Large intestine (tissue), 3 donors: ENCODE measurements at regions not wholly inside any gene's neighbourhood (a gene's known extent, or its start where the extent isn't known, plus 50 kb on each side); places are given as distances from the start of the nearest gene placed in this dataset.

Source experiments
- DNase-seq, 2 donors: peaks; one replicate each; pipeline versions ENCODE4 v3.0.0 to v3.0.0-alpha.2; 2013
- H3K27ac ChIP-seq: one replicate; pipeline ENCODE4 v1.5.1; 2013; ENCODE audit warnings: low read length
- H3K27me3 ChIP-seq: 2 replicates; pipeline ENCODE4 v1.6.1; 2013; ENCODE audit warnings: low read length; ENCODE audit not compliant: control insufficient read depth, insufficient read depth
- H3K36me3 ChIP-seq: 2 replicates; pipeline ENCODE4 v1.6.1; 2013; ENCODE audit warnings: low read length; ENCODE audit not compliant: control insufficient read depth, insufficient read depth
- H3K4me1 ChIP-seq: one replicate; pipeline ENCODE4 v1.6.1; 2013; ENCODE audit warnings: low read length; ENCODE audit not compliant: control insufficient read depth, insufficient read depth
- H3K4me3 ChIP-seq: one replicate; pipeline ENCODE4 v1.5.1; 2013; ENCODE audit warnings: low read length
- H3K9me3 ChIP-seq: one replicate; pipeline ENCODE4 v1.6.1; 2013; ENCODE audit warnings: mild to moderate bottlenecking, low read depth, low read length, moderate library complexity; ENCODE audit not compliant: control insufficient read depth
- WGBS: methylation state at CpG from one replicate; pipeline ENCODE4 v1.1.5; 2013; ENCODE audit warnings: low lambda C conversion rate; ENCODE audit not compliant: insufficient coverage; 5-methylcytosine and 5-hydroxymethylcytosine counted together

DNA sequence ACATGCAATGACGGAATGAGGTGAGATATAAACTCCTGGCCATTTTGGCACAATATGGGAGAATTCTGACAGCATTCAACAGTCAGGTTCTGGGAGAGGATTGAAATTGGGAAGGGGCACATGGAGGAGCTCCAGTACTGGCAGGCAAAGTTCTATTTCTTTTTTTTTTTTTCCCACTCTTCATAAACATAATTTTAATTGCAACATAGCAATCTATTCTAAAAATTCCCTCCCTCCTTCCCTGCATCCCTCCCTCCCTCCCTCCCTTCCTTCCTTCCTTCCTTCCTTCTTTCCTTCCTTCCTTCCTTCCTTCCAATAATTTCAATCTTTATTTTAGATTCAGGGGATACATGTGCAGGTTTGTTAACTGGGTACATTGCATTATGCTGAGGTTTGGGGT lies 93.2 kb downstream of the PTCSC3 start:
- Histone ChIP-seq H3K27me3 (no peaks in the 10 kb centered on the region), H3K4me3 (no peak overlapping the region), H3K27ac (no peak overlapping the region), H3K9me3 (no peaks in the 10 kb centered on the region), H3K4me1 (no peaks in the 10 kb centered on the region), H3K36me3 (no peaks in the 10 kb centered on the region)
- no peak for DNase-seq
- WGBS = no CpG with 5 or more reads among the region's 1 CpG

DNA sequence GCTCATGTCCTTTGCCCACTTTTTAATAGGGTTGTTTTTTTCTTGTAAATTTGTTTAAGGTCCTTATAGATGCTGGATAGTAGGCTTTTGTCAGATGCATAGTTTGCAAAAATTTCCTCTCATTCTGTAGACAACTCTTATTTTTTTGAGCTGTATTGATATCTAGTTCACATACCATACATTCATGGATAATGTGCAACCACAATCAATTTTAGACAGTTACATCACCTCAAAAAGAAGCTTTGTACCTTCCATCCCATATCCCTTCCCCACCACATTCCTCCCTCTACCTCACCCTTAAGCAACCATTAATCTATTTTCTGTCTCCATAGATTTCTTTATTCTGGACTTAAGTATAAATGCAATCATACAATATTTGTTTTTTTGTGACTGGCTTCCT lies 98.4 kb downstream of the PTCSC3 start:
- DNase-seq = no peak
- no peak overlapping the region for H3K4me3 ChIP-seq
- no peak overlapping the region for H3K27ac ChIP-seq

DNA sequence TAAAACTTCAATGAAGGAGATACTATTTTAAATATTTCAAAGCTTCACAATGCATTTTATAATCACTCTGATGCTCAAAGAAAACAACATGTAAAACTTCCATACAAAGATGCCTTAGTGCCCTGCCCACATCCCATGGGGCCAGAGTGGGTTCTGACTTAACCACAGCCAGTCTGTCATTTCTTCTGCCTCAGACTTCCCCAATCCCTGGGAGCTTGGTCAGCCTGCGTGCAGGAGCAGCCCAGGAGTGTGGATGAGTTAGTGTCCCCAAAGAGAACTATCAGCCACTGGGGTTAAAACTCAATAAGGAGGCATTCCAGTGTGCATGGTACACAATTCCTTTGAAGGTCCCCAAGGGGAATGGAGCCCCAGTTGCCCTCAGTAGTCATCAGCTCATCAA lies 100.3 kb downstream of the PTCSC3 start:
- Histone ChIP-seq H3K9me3 (no peaks in the 10 kb centered on the region), H3K36me3 (no peaks in the 10 kb centered on the region), H3K27ac (no peak overlapping the region), H3K27me3 (no peaks in the 10 kb centered on the region), H3K4me1 (no peaks in the 10 kb centered on the region), H3K4me3 (no peak overlapping the region)
- DNase-seq = no peak
- WGBS = no CpG with 5 or more reads among the region's 1 CpG

More for the DNA sequence above, 98.4 kb downstream of the PTCSC3 start:
- no peaks in the 10 kb centered on the region for H3K27me3 ChIP-seq
- no peaks in the 10 kb centered on the region for H3K4me1 ChIP-seq
- no peaks in the 10 kb centered on the region for H3K36me3 ChIP-seq
- H3K9me3 ChIP-seq = no peaks in the 10 kb centered on the region

DNA sequence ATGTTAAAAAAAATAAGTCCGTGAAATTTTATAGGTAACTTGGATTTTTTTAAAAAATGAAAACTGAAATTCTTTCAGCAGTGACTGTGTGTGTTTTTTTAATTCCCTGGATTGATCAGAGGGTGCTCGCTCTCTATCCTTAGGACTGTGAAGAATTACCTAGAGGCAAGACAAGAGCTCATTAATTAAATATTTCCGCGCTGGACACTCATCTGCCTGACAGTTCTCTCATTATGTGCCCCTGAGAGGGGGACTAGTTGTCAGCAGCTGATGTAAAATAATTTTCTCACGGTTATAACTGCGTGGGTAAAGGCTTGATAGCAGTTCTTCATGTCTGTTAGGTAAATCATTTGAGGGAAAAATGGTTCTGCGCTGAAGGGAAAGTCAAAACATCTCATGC lies 101.3 kb downstream of the PTCSC3 start:
- no peak overlapping the region for H3K4me3 ChIP-seq
- H3K4me1 ChIP-seq = no peaks in the 10 kb centered on the region
- 87% methylated on average over 2 of the region's 7 CpGs for WGBS
- H3K36me3 ChIP-seq = no peaks in the 10 kb centered on the region
- H3K27ac ChIP-seq = no peak overlapping the region
- H3K27me3 ChIP-seq = no peaks in the 10 kb centered on the region
- H3K9me3 ChIP-seq = no peaks in the 10 kb centered on the region
- DNase-seq = no peak

DNA sequence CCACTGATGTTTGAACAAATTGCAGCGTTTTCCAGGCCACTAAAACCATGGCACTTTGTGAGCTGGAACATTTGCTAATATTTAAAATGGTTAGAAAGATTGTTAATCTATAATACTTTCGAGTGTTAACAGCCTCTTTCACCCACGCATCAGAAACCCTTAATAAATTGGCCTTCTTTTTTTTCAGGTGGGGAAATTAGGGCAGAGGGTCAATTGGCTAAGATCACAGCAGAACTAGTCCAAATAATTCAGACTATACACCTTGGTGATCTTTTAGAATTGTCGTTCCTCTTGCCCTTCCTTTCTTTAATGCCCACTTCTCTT lies 105.8 kb downstream of the PTCSC3 start:
- Histone ChIP-seq H3K27me3 (peaks cover 2% of the 10 kb centered on the region), H3K4me1 (no peaks in the 10 kb centered on the region), H3K27ac (no peak overlapping the region), H3K4me3 (no peak overlapping the region), H3K36me3 (no peaks in the 10 kb centered on the region), H3K9me3 (no peaks in the 10 kb centered on the region)
- no peak for DNase-seq
- 75% methylated on average over 2 of the region's 4 CpGs for whole genome bisulfite sequencing

DNA sequence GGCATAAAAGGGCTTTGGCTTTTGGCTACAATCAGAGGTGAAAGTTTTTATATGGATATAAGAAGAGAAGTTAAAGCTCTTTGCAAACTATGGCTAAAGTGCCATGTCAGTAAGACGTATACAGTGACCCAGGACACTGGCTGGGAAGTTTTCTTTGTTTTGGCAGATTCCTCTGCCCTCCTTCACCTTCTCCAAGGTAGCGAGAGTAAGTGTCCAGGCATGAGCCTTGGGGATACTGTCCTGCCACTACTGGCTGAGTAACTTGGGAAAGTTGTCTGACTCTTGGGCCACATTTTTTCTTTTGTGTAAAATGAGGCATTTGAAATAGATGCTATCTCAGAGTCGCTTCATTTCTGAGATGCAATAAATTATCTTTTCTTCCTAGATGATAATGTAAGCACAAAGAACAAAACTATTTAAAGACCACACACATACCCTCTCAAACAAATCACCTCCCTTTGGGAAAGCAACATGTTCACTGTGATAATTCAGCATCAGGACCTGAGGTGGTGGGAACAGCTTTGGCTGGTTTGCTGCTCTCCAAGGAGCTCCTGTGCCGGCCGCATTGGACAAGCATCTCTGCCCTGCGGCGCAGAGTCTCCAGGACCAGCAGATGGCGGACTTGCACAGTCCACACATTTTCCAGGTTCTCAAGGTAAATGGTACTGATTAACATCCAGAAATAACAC lies 106.3 kb downstream of the PTCSC3 start:
- no CpG with 5 or more reads among the region's 8 CpGs for WGBS

DNA sequence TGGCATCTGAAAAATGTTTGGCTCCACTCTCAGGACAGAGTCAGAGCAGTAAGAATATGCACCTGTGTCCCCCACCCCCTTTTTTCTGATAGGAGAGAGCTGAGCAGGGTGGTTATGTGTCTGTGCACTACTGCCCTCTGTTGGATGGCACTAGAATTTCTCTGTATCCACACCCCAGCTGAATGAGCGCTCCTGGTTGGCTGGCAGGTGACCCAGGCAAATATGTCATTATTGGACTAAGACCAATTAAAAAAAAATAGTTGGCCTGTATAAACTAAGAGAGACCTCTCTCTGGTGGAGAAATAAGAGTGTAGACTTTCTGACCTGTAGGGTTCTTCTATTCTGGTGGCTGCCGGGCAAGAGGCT lies 107.0 kb downstream of the PTCSC3 start:
- H3K9me3 ChIP-seq = no peaks in the 10 kb centered on the region
- peaks cover 2% of the 10 kb centered on the region for H3K27me3 ChIP-seq
- no peak overlapping the region for H3K4me3 ChIP-seq
- peak; percentile 8 to 23 for DNase-seq
- WGBS = no CpG with 5 or more reads among the region's 2 CpGs
- H3K4me1 ChIP-seq = no peaks in the 10 kb centered on the region
- no peak overlapping the region for H3K27ac ChIP-seq
- no peaks in the 10 kb centered on the region for H3K36me3 ChIP-seq

More for the DNA sequence above, 106.3 kb downstream of the PTCSC3 start:
- Histone ChIP-seq H3K4me3 (no peak overlapping the region), H3K9me3 (no peaks in the 10 kb centered on the region), H3K4me1 (no peaks in the 10 kb centered on the region), H3K27me3 (peaks cover 2% of the 10 kb centered on the region), H3K27ac (no peak overlapping the region), H3K36me3 (no peaks in the 10 kb centered on the region)
- DNase-seq = peak; percentile 12 to 22

DNA sequence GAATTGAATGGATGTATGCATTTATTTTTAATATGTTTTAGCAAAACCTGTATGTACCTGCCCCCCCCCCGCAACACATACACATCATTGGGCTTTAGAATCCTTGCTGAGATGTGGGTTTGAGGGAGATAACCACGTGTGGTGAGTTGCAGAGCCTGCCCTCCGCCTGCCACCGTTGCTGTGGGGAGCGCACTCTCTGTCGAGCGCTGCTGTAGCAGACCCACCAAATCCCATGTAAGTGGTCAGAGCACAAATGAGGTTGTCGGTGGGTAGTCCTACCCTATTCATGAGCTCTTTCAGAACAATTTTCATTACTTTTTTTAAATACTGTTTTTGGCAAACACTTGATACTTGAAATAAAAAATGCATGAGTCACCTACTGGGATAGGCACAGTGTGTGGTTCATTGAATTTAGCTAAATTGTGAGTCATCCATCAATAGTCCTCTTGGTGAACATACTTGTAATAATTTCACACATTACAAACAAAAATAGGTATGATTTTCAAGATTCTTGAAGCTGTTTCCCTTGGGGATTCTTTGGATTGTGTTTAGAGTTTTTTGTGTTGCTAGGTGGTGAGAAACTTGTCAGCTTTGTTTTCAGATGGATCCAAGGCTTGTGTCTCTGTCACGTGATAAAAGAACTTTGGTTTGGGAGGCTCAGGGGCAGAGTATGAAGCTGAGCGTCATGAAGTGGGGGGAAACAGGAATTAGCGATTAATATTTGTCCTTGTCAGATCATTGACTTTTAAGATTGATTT lies 107.6 kb downstream of the PTCSC3 start:
- 67% methylated on average over 1 of the region's 11 CpGs for WGBS
- no peak overlapping the region for H3K27ac ChIP-seq
- no peak overlapping the region for H3K4me3 ChIP-seq
- peaks cover 2% of the 10 kb centered on the region for H3K27me3 ChIP-seq
- H3K9me3 ChIP-seq = no peaks in the 10 kb centered on the region
- no peaks in the 10 kb centered on the region for H3K36me3 ChIP-seq
- peak in 1 of 2 donors; percentile 21 for DNase-seq
- H3K4me1 ChIP-seq = no peaks in the 10 kb centered on the region

DNA sequence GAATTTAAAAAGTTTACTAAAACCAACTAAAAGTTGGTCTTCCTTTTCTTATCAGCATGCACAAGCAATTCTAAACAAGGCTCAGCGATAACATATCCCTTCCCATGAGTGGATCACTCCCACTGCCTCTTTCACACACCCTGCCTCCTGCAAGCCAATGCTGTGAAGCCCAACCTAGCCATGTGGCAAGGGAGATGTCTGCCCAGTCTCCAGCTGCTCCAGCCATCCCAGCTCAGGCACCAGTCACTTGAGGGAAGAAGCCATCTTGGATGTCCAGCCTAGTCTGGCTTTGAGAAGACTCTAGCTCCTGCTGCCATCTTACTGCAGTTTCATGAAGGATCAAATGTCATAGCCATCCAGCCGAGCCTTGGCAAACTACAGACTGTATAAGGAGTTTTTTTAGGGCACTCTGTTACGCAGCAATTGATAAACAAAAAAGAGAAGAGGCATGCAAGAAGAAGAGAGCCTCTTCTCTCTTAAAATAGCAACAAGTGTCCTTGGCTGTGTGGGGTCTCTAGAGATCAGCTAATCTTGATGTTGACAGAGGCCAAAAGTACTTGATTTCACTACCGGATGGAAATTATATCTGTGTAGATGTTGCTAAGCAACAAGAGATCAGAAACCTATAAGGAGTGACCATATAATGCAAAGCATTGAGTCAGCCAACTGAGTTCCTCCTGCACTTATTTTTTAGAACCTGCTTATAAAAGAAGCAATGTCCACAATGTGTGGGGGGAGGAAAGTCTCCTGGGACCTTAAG lies 108.9 kb downstream of the PTCSC3 start:
- Histone ChIP-seq H3K36me3 (no peaks in the 10 kb centered on the region), H3K9me3 (no peaks in the 10 kb centered on the region), H3K27ac (no peak overlapping the region), H3K4me3 (no peak overlapping the region), H3K4me1 (no peaks in the 10 kb centered on the region), H3K27me3 (peaks cover 2% of the 10 kb centered on the region)
- no peak for DNase-seq
- 40% methylated on average over 1 of the region's 4 CpGs for WGBS

DNA sequence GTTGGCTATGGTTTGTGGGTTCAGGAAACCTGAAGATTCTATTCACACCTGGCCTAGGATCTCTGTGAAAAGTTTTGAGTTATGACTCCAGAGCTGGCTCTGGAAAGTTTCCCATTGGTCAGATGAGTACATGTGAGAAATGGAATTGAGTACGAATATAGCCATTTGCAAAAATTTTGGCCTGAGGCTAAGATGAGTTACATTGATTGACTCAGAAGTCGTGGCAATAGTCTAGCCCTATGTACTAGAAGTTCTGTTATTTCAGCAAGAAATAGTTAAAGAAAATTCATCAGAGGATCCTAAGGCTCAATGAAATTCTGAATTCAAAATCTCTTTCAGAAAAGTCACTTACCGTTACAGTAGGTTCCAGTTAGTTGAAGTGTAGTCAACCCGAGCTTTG lies 109.9 kb downstream of the PTCSC3 start:
- 100% methylated on average over 1 of the region's 4 CpGs for WGBS
- Histone ChIP-seq H3K27me3 (peaks cover 2% of the 10 kb centered on the region), H3K4me1 (no peaks in the 10 kb centered on the region), H3K36me3 (no peaks in the 10 kb centered on the region), H3K4me3 (no peak overlapping the region), H3K9me3 (no peaks in the 10 kb centered on the region), H3K27ac (no peak overlapping the region)
- no peak for DNase-seq
